Aorta (tissue), 5 donors: ENCODE measurements at regions not wholly inside any gene's neighbourhood (a gene's known extent, or its start where the extent isn't known, plus 50 kb on each side); places are given as distances from the start of the nearest gene placed in this dataset.

Source experiments
- ATAC-seq: fragments of 200-7000 bp; cut with Tn5 transposase; one replicate; pipeline ENCODE4 v1.9.1; 2022; ENCODE audit warnings: moderate library complexity; ENCODE audit not compliant: low FRiP score
- DNase-seq, 2 donors: peaks; one replicate each; pipeline ENCODE4 v3.0.0-alpha.2; 2020
- H3K27ac ChIP-seq, 2 donors: one replicate each; pipeline ENCODE4 v1.5.1; 2013; ENCODE audit warnings: low read length in 2 of 2, mild to moderate bottlenecking in 2 of 2, moderate library complexity in 2 of 2, control low read depth in 1 of 2, inconsistent platforms in 1 of 2, low read depth in 1 of 2
- H3K27me3 ChIP-seq, 2 donors: one replicate each; pipeline ENCODE4 v1.6.1; 2013; ENCODE audit warnings: control low read depth in 1 of 2, low read length in 1 of 2, mild to moderate bottlenecking in 1 of 2, moderate library complexity in 1 of 2; ENCODE audit not compliant: insufficient read depth in 2 of 2, control insufficient read depth in 1 of 2
- H3K36me3 ChIP-seq, 2 donors: one replicate each; pipeline ENCODE4 v1.6.1; 2013; ENCODE audit warnings: control low read depth in 1 of 2, low read length in 1 of 2, mild to moderate bottlenecking in 1 of 2; ENCODE audit not compliant: insufficient read depth in 2 of 2, control insufficient read depth in 1 of 2
- H3K4me1 ChIP-seq, 2 donors: one replicate each; pipeline ENCODE4 v1.6.1; 2013; ENCODE audit warnings: low read length in 2 of 2, control low read depth in 1 of 2, mild to moderate bottlenecking in 1 of 2, moderate library complexity in 1 of 2; ENCODE audit not compliant: insufficient read depth in 2 of 2, control insufficient read depth in 1 of 2
- H3K4me3 ChIP-seq, 2 donors: one replicate each; pipeline ENCODE4 v1.5.1; 2013; ENCODE audit warnings: low read length in 2 of 2, control low read depth in 1 of 2, mild to moderate bottlenecking in 1 of 2
- H3K9me3 ChIP-seq: one replicate; pipeline ENCODE4 v1.6.1; 2013; ENCODE audit warnings: mild to moderate bottlenecking, low read length; ENCODE audit not compliant: control insufficient read depth
- WGBS, 2 donors: extraction: QIAGEN DNeasy Blood & Tissue Kit; methylation state at CpG; one replicate each; pipeline ENCODE4 v1.1.7; 2013; 5-methylcytosine and 5-hydroxymethylcytosine counted together
- intact Hi-C, 2 donors: fragments of 100-400 bp; cut with DNase I; formaldehyde crosslinking; loops; one replicate each; pipeline versions ENCODE4 v1.14.2 to v1.15.0; 2022
- donor health status: healthy with polysubstance abuse.
- donor health status: Bipolar disorder and iron deficiency.
- donor health status: DM: no; HTN: no; CAD: no.
- donor health status: DM: no; HTN: no; CAD: no.
- donor health status: DM: yes; HTN: yes; CAD: no.

DNA sequence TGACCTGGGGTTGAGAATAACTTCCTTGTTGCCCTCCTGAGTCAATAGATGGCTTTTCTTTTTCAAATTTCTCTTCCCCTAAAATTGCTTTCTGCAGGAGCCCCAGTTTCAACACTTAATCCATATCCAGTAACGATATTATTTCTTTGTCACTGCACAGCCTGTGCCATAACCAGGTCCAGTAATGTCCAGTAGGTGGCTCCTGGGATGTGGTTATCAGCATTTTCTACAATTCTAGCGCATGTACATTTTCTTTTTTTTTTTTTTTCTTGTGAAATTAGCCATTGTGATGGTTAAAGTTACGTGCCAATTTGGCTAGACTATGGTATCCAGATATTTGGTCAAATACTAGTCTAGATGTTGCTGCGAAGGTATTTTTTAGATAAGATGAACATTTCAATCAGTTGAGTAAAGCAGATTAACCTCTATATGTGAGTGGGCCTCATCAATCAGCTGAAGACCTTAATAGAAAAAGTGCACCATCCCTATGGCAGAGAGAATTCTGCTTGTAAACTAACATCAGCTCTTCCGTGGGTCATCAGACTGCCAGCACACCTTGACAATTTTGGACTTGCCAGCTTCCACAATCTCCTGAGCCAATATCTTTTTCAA lies 72.9 kb upstream of the SCG2 start:
- H3K27ac ChIP-seq = no peak overlapping the region
- H3K4me1 ChIP-seq = no peaks in the 10 kb centered on the region
- H3K36me3 ChIP-seq = no peaks in the 10 kb centered on the region
- intact Hi-C loops = loop anchor here in 1 of 2 donors (5.0 kb wide), 1 partner anchor 122 kb away; no protein-coding TSS in a partner anchor
- ATAC-seq (no peak), DNase-seq (no peak)
- WGBS, 2 donors = 51 to 53% methylated on average over 5 of the region's 5 CpGs
- H3K27me3 ChIP-seq = no peaks in the 10 kb centered on the region
- H3K4me3 ChIP-seq = no peak overlapping the region
- H3K9me3 ChIP-seq = no peaks in the 10 kb centered on the region

DNA sequence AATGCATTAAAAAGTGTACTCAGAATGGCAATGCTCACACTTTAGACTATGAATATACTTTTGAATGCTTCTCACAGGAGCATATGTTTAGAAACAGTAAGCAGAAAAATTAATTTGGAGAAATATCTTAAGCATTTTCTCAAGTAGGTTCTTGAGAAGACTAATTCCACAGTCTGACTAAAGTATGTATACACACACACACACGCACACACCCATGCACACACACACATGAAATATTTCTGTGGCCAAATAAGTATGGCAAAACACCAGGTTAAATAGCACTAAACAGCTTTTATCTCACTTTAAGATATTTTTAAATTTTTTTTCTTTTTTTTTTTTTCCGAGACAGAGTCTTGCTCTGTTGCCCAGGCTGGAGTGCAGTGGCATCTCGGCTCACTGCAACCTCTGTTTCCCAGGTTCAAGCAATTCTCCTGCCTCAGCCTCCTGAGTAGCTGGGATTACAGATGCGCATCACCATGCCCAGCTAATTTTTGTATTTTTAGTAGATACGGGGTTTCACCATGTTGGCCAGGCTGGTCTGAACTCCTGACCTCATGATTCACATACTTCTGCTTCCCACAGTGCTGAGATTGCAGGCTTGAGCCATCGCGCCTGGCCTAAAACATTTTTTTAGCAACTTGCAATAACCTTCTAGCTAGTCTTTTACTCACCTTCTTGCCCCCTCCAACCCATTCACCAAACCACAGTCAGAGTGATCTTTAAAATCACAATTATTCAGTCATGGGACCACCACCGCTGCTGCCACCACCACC lies 67.5 kb upstream of the SCG2 start:
- WGBS, 2 donors = 39 to 54% methylated on average over 8 of the region's 8 CpGs
- no peak overlapping the region for H3K27ac ChIP-seq
- intact Hi-C loops = no loop called here
- H3K36me3 ChIP-seq = no peaks in the 10 kb centered on the region
- ATAC-seq = no peak
- no peaks in the 10 kb centered on the region for H3K4me1 ChIP-seq
- no peak for DNase-seq
- H3K9me3 ChIP-seq = no peaks in the 10 kb centered on the region
- H3K27me3 ChIP-seq = no peaks in the 10 kb centered on the region
- no peak overlapping the region for H3K4me3 ChIP-seq

- no peak overlapping the region for H3K27ac ChIP-seq
- no peaks in the 10 kb centered on the region for H3K4me1 ChIP-seq
- ATAC-seq (no peak), DNase-seq (no peak)
- H3K4me3 ChIP-seq = no peak overlapping the region
- intact Hi-C loops = no loop called here
- H3K27me3 ChIP-seq = no peaks in the 10 kb centered on the region
- H3K9me3 ChIP-seq = no peaks in the 10 kb centered on the region
- H3K36me3 ChIP-seq = no peaks in the 10 kb centered on the region
- 81 to 84% methylated on average over 5 of the region's 5 CpGs for WGBS, 2 donors
These were observed 66.3 kb upstream of the SCG2 start for GRCh38 chr2:223668302-223668998.

- Histone ChIP-seq H3K4me1 (no peaks in the 10 kb centered on the region), H3K36me3 (no peaks in the 10 kb centered on the region), H3K4me3 (no peak overlapping the region), H3K9me3 (peaks cover 4% of the 10 kb centered on the region), H3K27ac (no peak overlapping the region), H3K27me3 (no peaks in the 10 kb centered on the region)
- no peak for DNase-seq
- 48 to 66% methylated on average over 6 of the region's 6 CpGs for WGBS, 2 donors
- intact Hi-C loops = no loop called here
- ATAC-seq = no peak
These were observed 52.3 kb upstream of the SCG2 start for GRCh38 chr2:223654384-223654915.

DNA sequence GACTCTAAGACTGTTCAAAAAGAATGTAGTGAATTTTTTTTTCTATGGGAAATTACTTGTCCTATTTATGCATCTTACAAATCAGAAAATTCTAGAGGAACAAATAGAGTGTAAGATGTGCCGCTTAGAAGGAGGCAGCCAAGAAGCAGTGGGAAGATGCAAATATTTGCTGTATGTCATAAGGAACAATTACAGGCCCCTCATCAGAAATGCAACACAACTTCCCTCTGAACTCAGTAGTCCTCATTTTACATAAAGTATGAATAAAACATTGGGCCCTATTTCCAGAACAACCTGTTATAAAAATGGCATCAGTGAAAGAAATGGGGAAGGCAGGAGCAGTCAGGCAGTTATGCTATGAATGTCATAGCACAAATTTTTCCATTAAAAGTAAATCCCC lies 50.7 kb upstream of the SCG2 start:
- ATAC-seq (no peak), DNase-seq (no peak)
- Histone ChIP-seq H3K9me3 (peaks cover 4% of the 10 kb centered on the region), H3K4me1 (no peaks in the 10 kb centered on the region), H3K36me3 (no peaks in the 10 kb centered on the region), H3K27me3 (no peaks in the 10 kb centered on the region), H3K4me3 (no peak overlapping the region), H3K27ac (no peak overlapping the region)
- intact Hi-C loops = no loop called here
- 95 to 97% methylated on average over 1 of the region's 1 CpG for WGBS, 2 donors

GRCh38 chr2:223652122-223652521 lies 50.0 kb upstream of the SCG2 start:
- intact Hi-C loops = no loop called here
- no peaks in the 10 kb centered on the region for H3K27me3 ChIP-seq
- peaks cover 4% of the 10 kb centered on the region for H3K9me3 ChIP-seq
- H3K4me3 ChIP-seq = no peak overlapping the region
- H3K27ac ChIP-seq = no peak overlapping the region
- DNase-seq (no peak), ATAC-seq (no peak)
- 90 to 93% methylated on average over 1 of the region's 1 CpG for WGBS, 2 donors
- H3K4me1 ChIP-seq = no peaks in the 10 kb centered on the region
- H3K36me3 ChIP-seq = no peaks in the 10 kb centered on the region
